DND-41 (cell line): ENCODE measurements at regions not wholly inside any gene's neighbourhood (a gene's known extent, or its start where the extent isn't known, plus 50 kb on each side); places are given as distances from the start of the nearest gene placed in this dataset.

ENCODE experiments used
- EZH2 ChIP-seq: IDR thresholded peaks from 3 replicates; pipeline ENCODE4 v1.6.1; 2012; ENCODE audit warnings: borderline replicate concordance, low read depth, mild to moderate bottlenecking, moderate library complexity, low read length, inconsistent platforms; ENCODE audit not compliant: severe bottlenecking
- TF ChIP-seq, protein P1 (sequence below): IDR thresholded peaks from 2 replicates; pipeline ENCODE4 v1.5.1; 2012; ENCODE audit warnings: borderline replicate concordance, low read length, moderate library complexity, mild to moderate bottlenecking; ENCODE audit not compliant: poor library complexity, severe bottlenecking; ENCODE audit errors: extremely low read depth

DNA sequence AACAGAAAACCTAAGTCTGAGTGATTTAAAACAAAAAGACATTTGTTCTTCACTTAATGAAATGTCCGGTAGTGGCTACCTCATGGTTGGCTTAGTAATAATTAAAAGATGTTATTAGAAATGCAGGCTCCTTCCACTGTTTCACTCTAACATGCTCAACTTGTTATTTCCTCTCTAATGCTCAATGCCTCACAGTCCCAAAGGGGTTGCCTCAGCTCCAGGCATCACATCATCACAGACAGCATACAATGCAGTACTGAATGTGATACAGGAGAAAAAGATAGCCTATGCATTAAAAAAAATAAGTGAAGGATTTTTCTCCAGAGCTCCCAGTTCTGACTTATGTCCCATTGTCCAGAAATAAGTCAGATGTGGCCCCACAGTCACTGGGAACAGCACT lies 1077.0 kb upstream of the TMEM132C start:
- TF ChIP-seq, protein P1, sequence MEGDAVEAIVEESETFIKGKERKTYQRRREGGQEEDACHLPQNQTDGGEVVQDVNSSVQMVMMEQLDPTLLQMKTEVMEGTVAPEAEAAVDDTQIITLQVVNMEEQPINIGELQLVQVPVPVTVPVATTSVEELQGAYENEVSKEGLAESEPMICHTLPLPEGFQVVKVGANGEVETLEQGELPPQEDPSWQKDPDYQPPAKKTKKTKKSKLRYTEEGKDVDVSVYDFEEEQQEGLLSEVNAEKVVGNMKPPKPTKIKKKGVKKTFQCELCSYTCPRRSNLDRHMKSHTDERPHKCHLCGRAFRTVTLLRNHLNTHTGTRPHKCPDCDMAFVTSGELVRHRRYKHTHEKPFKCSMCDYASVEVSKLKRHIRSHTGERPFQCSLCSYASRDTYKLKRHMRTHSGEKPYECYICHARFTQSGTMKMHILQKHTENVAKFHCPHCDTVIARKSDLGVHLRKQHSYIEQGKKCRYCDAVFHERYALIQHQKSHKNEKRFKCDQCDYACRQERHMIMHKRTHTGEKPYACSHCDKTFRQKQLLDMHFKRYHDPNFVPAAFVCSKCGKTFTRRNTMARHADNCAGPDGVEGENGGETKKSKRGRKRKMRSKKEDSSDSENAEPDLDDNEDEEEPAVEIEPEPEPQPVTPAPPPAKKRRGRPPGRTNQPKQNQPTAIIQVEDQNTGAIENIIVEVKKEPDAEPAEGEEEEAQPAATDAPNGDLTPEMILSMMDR = no peak
- no peak for TF ChIP-seq EZH2
